GM19452 (cell line): ENCODE measurements at regions not wholly inside any gene's neighbourhood (a gene's known extent, or its start where the extent isn't known, plus 50 kb on each side); places are given as distances from the start of the nearest gene placed in this dataset.
"Not testable (repeated sequence)": the region's sequence is repeated elsewhere in the genome, so short reads cannot be mapped to it uniquely, and the experiment has no call there.

ENCODE experiments used
- ATAC-seq: cut with Tn5 transposase; IDR thresholded peaks from one replicate; pipeline ENCODE4 v1.9.1; 2021; ENCODE audit not compliant: unreplicated experiment

GRCh38 chr16:21533474-21533873, 65.9 kb upstream of the METTL9 start:
- ATAC-seq = not testable (repeated sequence)

- not testable (repeated sequence) for ATAC-seq
These were observed 64.8 kb upstream of the METTL9 start for GRCh38 chr16:21534561-21534960.

GRCh38 chr16:21535201-21535600, 64.2 kb upstream of the METTL9 start:
- ATAC-seq = not testable (repeated sequence)

GRCh38 chr16:21536740-21537139, 62.6 kb upstream of the METTL9 start:
- not testable (repeated sequence) for ATAC-seq

GRCh38 chr16:21537598-21537997, 61.8 kb upstream of the METTL9 start:
- not testable (repeated sequence) for ATAC-seq

GRCh38 chr16:21539107-21539618, 60.2 kb upstream of the METTL9 start:
- not testable (repeated sequence) for ATAC-seq

- peak; percentile 62 for ATAC-seq
These were observed 58.5 kb upstream of the METTL9 start for GRCh38 chr16:21540770-21541433.

GRCh38 chr16:21541611-21542051, 57.7 kb upstream of the METTL9 start:
- ATAC-seq = peak; percentile 42

GRCh38 chr16:21542075-21542474, 57.3 kb upstream of the METTL9 start:
- not testable (repeated sequence) for ATAC-seq

- not testable (repeated sequence) for ATAC-seq
These were observed 56.8 kb upstream of the METTL9 start for GRCh38 chr16:21542491-21543124.

- ATAC-seq = not testable (repeated sequence)
These were observed 56.1 kb upstream of the METTL9 start for GRCh38 chr16:21543151-21543836.

GRCh38 chr16:21545664-21546326, 53.6 kb upstream of the METTL9 start:
- ATAC-seq = not testable (repeated sequence)

- not testable (repeated sequence) for ATAC-seq
These were observed 50.0 kb upstream of the METTL9 start for GRCh38 chr16:21549396-21549795.
